ENCODE measurements at regions not wholly inside any gene's neighbourhood (a gene's known extent, or its start where the extent isn't known, plus 50 kb on each side); places are given as distances from the start of the nearest gene placed in this dataset.
"Not testable (repeated sequence)": the region's sequence is repeated elsewhere in the genome, so short reads cannot be mapped to it uniquely, and the experiment has no call there.

DNA sequence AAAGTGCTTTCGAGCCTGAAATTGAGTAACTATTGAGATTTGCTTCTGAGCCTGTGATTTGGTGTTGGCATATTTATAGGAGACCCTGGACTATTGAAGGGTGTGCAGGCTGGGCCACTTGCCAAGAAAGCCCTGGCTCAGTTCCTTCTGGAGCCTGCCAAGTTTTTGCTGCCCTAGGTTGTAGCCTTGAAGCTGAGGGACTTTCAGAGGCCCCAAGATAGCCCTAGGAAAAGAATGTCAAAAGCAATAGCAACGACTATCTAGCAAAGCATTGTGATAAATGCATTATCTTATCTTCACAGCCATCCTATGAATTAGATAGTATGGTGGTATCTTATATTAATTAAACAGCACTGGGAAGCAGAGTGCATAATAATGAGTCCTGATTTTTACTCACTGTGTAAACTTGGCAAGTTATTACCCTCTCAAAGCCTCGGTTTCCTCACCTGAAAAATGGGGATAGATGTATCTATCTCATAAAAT is 473.7 kb upstream of the PODXL start:
- no peak for DNase-seq (ENCODE audit: low spot score)

DNA sequence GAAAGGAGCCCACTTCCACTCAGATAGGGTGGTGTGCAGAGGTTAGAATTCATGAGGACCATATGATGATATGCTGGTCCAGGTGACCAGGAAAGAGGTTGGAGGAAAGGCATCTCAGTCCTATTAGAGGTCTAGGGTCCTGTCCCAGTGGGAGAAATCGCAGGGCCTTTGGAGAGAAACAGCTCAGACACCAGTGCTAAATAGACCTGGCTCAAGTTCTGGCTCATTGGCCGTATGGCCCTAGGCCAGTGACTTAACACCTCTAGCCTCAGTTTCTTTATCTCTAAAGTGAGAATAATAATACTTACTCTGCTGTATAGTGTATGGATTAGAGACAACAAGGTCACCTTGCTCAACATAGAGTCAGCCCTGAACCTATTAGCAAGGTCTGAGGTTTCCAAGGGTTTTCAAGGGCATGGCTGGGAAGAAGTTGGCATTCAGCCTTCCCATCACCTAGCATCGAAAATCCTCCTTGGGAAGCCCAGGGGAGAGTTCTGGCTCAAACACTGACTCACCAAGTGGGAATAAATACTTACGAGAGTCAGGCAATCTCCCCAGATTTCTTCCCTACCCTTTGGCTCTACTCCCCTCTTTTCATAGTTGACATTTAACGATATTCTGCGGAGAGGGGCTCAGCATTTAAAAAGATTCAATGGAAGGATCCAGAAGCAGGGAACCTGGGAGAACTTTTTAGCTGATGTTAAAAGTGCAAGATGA is 473.1 kb upstream of the PODXL start:
- no peak for DNase-seq (ENCODE audit: low spot score)

DNA sequence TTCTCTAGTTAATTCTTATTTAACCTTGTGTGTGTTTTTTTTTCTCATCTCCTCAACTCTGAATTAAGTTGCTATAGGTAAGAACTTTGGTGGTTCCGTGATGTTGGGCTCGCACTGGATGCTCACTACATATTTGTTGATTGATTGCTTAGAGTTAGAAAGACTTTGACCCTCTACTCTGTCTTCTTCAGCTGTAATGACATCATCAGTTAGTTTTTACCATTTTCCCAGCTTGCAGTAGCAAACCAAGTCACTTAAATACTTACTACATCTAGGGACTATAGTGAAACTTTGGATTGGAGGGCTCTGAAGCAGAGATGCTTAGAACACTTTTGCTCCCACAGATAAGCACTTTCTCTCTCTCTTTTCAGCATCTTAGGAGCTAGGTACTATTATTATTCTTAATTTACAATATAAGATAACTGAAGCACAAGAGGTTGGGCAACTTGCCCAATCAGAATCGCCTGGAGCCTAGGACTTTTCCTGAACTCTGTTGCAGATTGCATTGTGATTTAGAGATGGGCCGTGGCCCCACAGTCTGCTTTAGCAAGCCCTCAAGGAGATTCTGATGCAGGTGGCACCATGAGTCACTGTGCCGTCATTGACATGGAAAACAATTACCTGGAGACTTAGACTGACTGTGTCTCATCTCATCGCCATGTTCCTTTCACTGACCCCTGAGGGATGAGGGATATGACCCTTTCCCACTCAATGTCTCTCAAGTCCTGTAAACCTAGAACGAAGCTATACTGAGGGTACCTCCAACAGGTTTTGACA is 471.9 kb upstream of the PODXL start:
- no peak for DNase-seq (ENCODE audit: low spot score)

DNA sequence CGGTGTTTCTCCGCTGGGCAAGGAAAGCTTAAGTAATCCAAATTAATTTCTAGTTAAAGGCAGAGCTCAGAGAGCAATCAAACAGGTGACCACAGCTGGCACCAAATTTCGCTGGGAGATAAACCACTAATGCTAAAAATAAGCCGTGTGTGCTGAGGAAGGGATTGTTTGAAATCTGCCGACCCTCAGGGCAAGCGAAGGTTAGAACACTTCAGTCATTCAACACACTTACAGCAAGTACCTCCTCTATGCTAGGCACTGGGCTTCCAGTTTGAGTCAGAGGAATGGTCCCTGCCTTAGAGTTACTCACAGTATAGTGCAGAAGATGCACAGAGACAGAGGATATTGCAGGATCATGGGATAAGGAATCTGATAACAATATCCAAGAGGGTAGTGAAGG is 467.9 kb upstream of the PODXL start:
- no peak for DNase-seq (ENCODE audit: low spot score)

DNA sequence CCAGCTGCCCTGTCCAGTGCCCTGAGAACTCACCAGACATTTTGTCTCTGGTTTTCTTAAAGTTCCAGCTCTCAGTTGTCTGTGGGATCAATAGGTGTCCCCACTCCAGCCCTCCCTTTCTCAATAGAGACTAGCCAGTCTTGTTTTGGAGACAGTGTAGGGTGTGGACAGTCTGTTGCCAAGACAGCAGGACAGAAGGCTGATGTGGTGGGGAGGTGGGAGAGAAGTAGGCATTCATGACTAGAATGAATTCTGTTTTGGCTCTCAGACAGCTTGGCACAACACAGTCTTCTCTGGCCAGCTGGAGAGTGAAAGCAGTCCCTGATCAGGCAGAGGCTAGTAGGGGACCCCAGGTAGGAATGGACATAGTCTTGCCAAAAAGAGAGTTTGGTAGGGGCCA is 467.0 kb upstream of the PODXL start:
- no peak for DNase-seq (ENCODE audit: low spot score)

DNA sequence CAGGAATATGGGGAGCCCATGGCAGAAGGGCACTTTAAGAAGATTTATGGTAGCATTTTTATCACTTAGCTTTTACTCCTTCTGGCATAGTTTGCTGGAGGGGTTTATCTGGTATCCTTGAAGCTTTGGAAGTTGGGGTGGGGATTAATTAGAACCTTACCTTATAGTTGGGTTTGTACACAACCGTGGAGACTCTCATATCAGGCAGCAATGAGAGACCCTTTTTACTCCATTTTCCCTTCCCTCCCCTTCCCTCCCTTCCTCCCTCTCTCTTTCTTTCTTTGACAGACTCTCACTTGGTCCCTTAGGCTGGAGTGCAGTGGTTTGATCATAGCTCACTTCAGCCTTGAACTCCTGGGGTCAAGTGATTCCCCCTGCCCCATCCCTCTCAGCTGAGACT is 465.8 kb upstream of the PODXL start:
- no peak for DNase-seq (ENCODE audit: low spot score)

DNA sequence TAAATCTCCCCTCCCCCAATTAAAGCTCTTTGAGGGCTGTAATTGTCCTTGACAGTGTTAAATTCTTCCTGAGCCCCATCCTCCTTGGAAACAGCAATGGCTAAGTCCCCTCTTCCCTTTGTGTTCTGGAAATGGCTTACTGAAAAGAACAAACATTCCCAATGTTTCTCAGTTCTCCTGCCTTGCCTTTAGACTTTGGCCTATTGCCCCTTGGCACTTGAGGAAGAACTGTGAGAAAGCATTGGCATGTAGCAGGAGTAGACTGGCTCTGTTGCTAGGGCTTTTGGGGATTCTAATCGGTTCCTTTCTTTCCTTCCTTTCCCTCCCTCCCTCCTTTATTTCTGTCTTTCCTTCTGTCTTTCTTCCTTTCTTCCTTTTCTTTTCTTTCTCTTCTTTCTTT is 463.3 kb upstream of the PODXL start:
- DNase-seq (ENCODE audit: low spot score) = no peak

DNA sequence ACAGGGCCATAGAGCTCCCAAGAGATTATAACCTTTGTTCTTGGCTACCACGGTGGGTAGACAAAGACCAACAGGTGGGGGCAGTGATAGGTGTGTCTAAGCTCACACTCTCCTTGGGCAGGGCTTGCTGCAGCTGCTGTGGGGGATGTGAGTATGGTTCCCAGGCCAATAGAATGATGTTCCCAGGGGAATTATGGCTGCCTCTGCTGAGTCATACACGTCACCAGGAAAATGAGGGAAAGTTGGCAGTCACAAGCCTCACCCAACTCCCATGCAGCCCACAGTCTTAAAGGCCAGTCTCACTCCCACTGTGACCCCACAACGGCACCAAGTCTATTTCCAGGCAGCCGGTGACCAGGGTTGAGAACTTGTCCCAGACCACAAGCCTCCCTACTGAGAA is 453.4 kb upstream of the PODXL start:
- no peak for DNase-seq (ENCODE audit: low spot score)

DNA sequence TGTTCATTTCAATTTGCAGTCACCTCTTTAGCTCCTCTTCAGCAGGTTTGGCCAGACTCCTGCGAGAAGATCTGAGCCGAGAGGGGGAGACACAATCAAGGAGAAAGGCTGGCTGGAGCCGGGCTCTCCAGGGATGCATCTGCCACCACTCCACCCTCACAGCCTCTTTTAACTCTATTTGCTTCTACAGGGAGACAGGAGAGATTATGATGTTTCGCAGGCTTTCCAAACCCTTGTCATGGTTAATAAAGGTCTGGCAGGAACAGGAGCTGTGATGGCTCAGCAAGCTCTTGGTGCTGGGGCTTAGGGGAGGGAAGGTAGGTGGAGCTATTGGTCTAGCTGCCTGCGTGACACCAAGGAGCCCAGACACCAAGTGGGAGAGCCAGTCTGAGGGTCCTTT is 448.1 kb upstream of the PODXL start:
- DNase-seq (ENCODE audit: low spot score) = no peak

DNA sequence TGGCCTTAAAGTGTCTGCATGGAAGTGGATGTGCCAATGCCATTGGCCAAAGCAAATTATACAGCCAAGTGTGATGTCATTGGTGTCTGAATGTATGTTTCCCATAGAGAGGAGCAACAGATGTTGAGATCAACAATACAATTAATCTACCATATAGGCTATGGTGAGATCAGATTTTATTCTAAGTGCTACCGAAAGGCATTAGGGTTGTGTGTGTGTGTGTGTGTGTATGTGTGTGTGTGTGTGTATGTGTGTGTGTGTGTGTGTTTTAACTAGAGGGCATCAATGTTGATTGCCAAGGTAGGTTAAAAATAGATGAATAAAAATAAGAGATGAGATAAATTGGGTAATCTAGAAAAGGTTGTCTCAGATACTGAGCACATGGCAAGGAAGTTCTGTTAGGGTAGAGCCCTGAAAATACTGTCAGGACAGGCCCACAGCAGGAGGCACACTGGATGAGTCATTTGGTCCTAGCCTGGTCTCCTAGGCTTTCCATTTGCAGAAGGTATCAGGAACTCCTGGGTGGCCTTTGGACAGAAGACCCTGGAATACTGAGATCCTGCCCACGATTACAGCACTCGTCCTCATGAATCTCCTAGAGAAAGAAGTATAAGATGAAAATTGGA is 446.0 kb upstream of the PODXL start:
- DNase-seq (ENCODE audit: low spot score) = no peak

DNA sequence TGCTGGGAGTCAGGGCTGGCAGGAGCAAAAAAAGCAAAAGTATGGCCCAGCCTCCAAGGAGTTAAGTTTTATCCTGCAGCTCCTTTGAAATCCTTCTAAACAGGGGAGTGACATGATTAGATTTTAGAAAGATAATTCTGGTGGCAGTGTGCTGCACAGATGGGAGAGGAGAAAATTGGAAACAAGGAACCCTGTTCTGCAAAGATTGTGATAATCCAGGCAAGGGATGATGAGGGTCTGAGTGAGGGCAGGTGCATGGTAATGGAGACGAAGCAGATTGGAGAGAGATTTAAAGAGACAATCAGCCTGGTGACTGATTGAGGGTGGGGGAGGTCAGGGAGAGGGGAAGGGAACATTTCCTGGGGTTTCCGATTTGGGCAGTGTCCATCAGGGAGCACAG is 444.7 kb upstream of the PODXL start:
- no peak for DNase-seq (ENCODE audit: low spot score)

DNA sequence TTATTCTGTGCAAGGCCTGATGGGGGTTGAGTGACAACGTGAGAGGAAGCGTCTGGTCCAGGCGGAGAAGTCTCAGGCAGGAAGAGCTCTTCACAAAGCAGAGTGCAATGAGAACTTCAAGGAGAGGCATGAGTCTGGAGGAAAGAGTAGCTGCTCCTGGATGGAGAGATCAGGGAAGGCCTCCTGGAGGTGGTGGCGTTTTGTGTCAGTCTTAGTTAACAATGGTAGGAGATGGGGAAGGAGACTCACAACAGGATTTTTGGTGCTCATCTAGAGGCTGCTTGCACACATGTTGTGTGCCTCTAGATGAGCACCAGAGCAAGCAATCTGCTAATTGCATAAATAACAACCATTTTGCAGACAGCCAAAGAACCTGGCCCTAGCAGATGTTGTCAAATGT is 442.8 kb upstream of the PODXL start:
- no peak for DNase-seq (ENCODE audit: low spot score)

DNA sequence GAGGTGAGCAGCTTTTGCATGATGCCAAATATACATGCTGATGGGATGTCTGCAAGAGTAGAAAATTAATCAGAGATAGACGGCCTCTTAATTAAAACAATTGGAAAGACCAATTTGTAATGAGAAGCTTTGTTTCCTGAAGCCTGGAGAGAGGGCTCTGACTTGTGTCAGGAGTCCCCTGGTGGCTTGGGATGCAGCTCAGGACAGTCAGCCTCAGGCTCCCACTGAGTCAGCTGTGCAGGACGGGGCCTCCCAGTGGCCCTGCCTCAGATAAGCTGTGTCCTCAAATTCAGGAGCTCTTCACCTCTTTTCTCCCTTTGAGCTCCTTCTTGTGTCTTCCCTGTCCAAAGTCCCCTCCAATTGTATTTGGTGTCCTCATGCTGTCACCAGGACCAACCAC is 438.9 kb upstream of the PODXL start:
- DNase-seq (ENCODE audit: low spot score) = no peak

DNA sequence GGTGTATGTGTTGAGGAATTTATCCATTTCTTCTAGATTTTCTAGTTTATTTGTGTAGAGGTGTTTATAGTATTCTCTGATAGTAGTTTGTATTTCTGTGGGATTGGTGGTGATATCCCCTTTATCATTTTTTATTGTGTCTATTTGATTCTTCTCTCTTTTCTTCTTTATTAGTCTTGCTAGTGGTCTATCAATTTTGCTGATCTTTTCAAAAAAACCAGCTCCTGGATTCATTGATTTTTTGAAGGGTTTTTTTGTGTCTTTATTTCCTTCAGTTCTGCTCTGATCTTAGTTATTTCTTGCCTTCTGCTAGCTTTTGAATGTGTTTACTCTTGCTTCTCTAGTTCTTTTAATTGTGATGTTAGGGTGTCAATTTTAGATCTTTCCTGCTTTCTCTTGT is 424.6 kb upstream of the PODXL start:
- DNase-seq (ENCODE audit: low spot score) = not testable (repeated sequence)

DNA sequence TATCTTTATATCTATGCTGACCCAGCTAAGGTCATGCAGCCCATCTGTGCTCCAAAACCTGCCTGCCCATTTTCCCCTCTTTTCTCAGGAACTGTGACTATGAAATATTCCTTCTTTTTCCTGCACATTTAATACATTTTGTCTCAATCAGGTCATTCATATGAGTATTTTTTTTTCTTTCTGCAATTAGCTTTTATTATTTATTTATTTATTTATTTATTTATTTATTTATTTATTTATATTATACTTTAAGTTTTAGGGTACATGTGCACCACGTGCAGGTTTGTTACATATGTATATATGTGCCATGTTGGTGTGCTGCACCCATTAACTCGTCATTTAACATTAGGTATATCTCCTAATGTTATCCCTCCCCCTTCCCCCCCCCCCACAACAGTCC is 421.7 kb upstream of the PODXL start:
- not testable (repeated sequence) for DNase-seq (ENCODE audit: low spot score)

DNA sequence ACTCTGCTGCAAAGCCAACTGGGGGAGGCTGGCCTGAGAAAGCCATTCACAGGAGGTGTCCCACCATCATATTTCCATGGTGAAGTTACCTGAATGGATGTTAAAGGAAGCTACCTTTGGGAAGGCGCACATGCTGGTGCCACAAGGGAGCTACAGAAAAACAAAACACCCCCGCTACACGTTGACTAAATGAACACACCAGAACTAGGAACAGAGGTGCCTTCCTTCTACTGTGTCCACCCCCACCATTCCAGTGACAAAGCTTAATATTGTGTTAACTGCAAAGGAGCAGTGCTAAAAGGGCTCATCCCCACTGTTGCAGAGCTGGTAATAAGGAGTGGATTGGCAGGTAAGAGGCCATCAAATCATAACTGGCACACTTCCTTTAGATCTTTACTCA is 420.0 kb upstream of the PODXL start:
- DNase-seq (ENCODE audit: low spot score) = no peak

DNA sequence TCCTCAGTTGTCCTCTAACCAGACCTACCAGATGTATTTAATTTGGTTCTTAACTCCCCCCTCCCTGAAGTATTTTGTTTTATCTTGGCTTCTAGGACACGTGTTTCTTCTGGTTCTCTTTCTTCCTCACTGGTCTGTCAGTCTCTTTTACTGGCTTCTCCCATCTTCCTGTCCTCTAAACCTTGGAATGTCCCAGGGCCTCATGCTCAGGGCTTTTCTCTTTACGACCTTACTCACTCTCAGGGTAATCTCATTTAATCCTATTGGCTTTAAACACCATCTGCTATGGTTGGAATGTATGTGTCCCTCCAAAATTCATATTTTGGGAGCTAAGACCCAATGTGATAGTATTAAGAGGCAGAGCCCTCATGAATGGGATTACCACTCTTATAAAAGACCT is 418.2 kb upstream of the PODXL start:
- DNase-seq (ENCODE audit: low spot score) = no peak

DNA sequence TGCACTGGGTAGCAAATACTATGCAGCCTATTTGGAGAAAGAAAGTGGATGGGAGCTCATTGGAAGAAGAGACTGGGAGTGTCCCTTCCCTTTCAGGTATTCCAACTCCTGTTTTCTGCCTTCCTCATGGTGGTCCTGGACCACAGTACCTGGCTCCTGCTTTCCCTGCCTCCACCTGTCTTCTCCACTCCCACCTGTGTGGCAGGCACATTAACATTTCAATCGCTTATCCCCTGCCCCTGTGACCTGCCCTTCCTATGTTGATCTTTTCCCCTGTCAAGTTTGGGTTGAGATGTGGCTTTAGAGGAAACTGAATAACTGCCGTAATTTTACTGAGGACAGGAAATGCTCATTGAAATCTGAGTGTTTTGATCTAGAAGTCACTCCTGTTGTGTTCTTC is 415.8 kb upstream of the PODXL start:
- no peak for DNase-seq (ENCODE audit: low spot score)

DNA sequence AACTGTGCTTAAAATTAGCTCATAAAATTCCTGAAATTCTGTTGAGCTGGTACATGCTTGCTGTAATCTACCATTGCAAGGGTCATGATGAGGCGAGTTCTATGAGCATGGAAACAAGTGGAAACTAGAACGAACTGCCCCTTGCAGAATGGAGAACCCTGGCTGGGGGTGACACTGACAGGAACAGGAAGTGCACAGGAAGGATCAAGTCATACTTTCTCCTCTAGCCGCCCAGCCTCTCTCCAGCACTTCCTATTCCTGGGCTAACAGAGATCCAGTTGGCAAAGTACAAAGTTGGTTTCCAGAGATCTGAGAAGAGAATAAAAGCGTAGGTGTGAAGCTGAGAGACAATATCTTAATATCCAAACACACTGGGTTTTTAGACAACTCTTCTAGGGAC is 414.2 kb upstream of the PODXL start:
- DNase-seq (ENCODE audit: low spot score) = no peak

DNA sequence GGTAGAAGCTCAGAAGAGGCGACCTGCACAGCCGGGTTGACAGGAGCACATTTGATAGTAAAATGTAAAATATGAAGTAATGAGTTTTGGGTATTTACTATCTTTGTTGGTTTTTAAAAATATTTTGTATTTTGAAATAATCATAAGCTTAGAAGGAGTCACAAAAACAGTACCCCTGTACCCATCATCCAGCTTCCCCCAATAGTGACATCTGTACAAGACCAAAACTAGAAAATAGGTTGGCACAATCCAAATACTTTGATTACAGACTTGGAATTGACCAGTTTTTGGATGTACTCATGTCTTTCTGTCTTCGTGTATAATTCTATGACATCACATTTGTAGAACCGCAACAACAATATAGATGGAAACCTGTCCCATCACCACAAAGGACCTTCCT is 413.1 kb upstream of the PODXL start:
- no peak for DNase-seq (ENCODE audit: low spot score)

DNA sequence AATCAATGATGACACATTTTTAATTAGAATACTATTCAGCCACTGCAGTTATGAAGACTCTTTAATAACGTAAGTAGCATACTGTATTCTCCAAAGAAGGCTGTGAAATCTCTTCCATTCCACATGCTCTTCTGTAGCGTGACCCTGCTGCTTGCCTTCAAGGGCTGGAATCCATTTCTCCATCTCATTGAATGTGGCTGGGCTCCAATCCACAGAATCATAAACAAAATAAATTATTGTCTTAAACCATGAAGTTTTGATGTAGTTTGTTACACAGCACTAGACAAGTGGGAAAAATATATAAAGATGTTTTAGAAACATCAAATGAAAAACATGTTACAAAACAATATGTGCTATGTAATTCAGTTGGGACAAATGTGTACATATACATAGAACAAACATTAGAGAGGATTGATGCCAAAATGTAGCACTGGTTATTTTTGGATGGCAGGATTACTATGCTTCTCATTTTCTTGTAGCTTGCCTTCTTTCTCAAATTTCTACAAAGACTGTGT is 410.8 kb upstream of the PODXL start:
- no peak for DNase-seq (ENCODE audit: low spot score)

DNA sequence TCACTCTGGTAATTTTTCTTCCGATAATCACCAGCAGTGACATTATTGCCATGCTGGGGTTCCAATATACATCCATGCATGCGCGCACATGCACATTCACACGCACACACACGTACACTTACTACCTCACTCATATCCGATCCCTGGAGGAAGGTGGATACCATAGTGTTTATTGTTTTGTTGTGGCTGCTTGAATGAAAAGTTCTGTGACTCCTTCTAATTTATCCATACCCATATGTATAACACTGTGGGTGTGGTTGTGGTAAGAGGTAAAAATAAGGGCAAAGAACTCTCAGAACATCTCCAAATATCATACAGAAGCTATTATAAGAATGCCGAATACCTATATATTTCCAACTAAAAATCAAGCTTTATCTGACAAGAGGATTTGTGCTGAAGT is 407.8 kb upstream of the PODXL start:
- DNase-seq (ENCODE audit: low spot score) = no peak

DNA sequence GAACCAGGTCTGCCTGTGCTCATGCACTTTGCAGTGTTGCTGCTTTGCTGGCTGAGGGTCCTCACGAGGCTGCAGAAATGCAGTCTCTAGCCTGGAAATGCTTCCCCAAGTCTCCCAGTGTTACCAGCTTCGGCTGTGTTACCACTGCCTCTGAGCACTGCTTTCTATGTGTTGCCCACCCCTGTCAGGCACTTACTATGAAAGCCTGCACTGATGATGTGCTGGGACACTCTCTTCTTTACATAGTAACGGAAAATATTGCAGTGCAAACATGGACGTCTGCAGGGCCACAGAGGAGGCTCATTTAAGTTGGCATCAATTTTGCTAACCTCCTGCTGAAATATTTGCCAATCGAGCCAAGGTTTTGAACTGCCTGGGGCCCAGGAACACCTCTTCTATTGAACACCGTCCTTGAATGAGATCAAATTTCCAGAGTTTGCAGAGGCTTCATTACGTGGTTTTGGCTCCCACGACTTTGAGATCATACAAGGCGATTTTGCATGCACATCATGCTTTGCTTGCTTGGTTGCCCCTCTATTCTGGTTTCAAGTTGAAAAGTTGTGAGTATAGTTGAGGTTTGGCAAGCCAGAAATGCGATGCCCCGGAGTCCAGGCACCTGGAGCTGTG is 404.7 kb upstream of the PODXL start:
- no peak for DNase-seq (ENCODE audit: low spot score)

All from CD4-positive, alpha-beta T cell treated with Interleukin-6 at 100 ng/mL for 8 hours (primary cell).